ENCODE measurements at regions not wholly inside any gene's neighbourhood (a gene's known extent, or its start where the extent isn't known, plus 50 kb on each side); places are given as distances from the start of the nearest gene placed in this dataset.

DNA sequence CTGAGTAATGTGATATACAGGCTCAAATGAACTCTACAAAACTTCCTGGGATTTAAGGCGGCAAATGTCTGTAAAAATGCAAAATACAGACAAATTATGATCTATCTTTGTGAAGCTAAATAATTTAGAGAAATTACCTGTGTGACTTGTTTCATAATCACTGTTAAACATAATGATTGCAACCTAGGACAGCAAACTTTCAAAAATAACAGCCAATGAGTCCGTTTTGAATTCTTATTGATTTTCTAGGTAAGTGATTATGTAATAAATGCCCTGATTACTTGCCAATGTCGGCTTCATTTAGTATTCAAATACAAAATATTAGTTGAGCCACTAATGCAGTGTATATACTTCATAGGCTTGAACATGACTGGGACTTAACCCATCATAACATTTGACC is 238.2 kb upstream of the DAB2 start:
- Histone ChIP-seq H3K27ac (no peak overlapping the region), H3K4me3 (no peak overlapping the region), H3K36me3 (no peaks in the 10 kb centered on the region), H3K27me3 (no peaks in the 10 kb centered on the region), H3K9me3 (no peaks in the 10 kb centered on the region), H3K4me1 (no peaks in the 10 kb centered on the region)
- DNase-seq (ENCODE audit: low spot score in 2 of 2), result no peak
- TF ChIP-seq POLR2A (IDR thresholded peaks at IDR 0.05), result no peak
- TF ChIP-seq, protein P1, sequence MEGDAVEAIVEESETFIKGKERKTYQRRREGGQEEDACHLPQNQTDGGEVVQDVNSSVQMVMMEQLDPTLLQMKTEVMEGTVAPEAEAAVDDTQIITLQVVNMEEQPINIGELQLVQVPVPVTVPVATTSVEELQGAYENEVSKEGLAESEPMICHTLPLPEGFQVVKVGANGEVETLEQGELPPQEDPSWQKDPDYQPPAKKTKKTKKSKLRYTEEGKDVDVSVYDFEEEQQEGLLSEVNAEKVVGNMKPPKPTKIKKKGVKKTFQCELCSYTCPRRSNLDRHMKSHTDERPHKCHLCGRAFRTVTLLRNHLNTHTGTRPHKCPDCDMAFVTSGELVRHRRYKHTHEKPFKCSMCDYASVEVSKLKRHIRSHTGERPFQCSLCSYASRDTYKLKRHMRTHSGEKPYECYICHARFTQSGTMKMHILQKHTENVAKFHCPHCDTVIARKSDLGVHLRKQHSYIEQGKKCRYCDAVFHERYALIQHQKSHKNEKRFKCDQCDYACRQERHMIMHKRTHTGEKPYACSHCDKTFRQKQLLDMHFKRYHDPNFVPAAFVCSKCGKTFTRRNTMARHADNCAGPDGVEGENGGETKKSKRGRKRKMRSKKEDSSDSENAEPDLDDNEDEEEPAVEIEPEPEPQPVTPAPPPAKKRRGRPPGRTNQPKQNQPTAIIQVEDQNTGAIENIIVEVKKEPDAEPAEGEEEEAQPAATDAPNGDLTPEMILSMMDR (IDR thresholded peaks at IDR 0.05), result no peak
- TF ChIP-seq POLR2AphosphoS5 (IDR thresholded peaks at IDR 0.05), result no peak
- WGBS, result 81% methylated on average over 3 of the region's 3 CpGs

- no peak overlapping the region for H3K4me3 ChIP-seq
- H3K27ac ChIP-seq, result no peak overlapping the region
- no peaks in the 10 kb centered on the region for H3K27me3 ChIP-seq
- no peaks in the 10 kb centered on the region for H3K9me3 ChIP-seq
- H3K4me1 ChIP-seq, result no peaks in the 10 kb centered on the region
- no peak for DNase-seq (ENCODE audit: low spot score in 2 of 2)
- no peaks in the 10 kb centered on the region for H3K36me3 ChIP-seq
- no peak for TF ChIP-seq POLR2A (IDR thresholded peaks at IDR 0.05)
- TF ChIP-seq EP300 (IDR thresholded peaks at IDR 0.05), result no peak
- TF ChIP-seq POLR2AphosphoS5 (IDR thresholded peaks at IDR 0.05), result no peak
- TF ChIP-seq, protein P1 (IDR thresholded peaks at IDR 0.05), result no peak
Observed at GRCh38 chr5:39661026-39661779, 236.4 kb upstream of the DAB2 start.

DNA sequence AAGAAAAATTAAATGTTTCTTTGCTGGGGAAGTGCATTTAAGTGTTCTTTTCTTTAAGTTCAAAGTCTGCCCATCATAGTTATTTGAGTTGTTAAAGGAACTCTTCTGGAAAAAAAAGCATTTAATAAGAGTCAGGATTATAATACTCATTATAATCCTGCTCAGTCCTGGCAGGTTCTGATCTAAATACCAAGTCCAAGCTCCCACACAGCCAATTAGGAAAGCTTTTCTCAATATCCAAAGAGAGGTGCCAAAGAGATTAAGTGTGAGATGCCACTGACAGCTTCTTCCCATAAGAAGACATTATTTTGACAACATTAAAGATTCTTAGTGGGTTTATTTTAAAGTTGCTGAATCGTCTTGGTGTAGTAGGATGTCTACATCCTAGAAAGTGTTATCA is 235.2 kb upstream of the DAB2 start:
- no peak overlapping the region for H3K4me3 ChIP-seq
- no peaks in the 10 kb centered on the region for H3K9me3 ChIP-seq
- no peaks in the 10 kb centered on the region for H3K36me3 ChIP-seq
- TF ChIP-seq, protein P1 (IDR thresholded peaks at IDR 0.05), result no peak
- H3K4me1 ChIP-seq, result no peaks in the 10 kb centered on the region
- DNase-seq (ENCODE audit: low spot score in 2 of 2), result no peak
- no peaks in the 10 kb centered on the region for H3K27me3 ChIP-seq
- H3K27ac ChIP-seq, result no peak overlapping the region
- 81% methylated on average over 1 of the region's 1 CpG for WGBS

GRCh38 chr5:39658866-39659265 is 234.1 kb upstream of the DAB2 start:
- Histone ChIP-seq H3K27ac (no peak overlapping the region), H3K4me3 (no peak overlapping the region), H3K4me1 (no peaks in the 10 kb centered on the region), H3K27me3 (no peaks in the 10 kb centered on the region), H3K36me3 (no peaks in the 10 kb centered on the region), H3K9me3 (no peaks in the 10 kb centered on the region)
- TF ChIP-seq POLR2A (IDR thresholded peaks at IDR 0.05) (no peak), POLR2AphosphoS5 (IDR thresholded peaks at IDR 0.05) (no peak), EP300 (IDR thresholded peaks at IDR 0.05) (no peak)
- TF ChIP-seq, protein P1 (IDR thresholded peaks at IDR 0.05), result no peak
- no peak for DNase-seq (ENCODE audit: low spot score in 2 of 2)
- 90% methylated on average over 4 of the region's 4 CpGs for WGBS

DNA sequence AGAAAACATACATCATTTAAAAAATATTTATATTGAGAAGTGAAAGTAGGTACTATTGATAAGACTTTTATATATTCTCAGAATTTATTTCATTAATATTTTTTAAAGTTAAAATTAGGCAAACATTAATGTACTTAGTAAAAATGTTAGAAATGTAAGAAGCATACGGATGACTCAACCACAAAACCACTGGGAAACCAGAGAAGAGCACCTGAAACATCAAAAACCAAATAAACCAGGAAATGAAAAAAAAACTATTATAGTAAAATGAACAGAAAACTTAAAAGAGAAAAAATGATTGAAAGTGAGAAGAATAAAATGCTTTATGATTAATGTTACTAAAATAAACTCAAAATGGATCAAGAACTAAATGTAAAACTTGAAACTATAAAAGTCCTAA is 233.2 kb upstream of the DAB2 start:
- Histone ChIP-seq H3K4me1 (no peaks in the 10 kb centered on the region), H3K4me3 (no peak overlapping the region), H3K36me3 (no peaks in the 10 kb centered on the region), H3K27ac (no peak overlapping the region), H3K9me3 (no peaks in the 10 kb centered on the region), H3K27me3 (no peaks in the 10 kb centered on the region)
- WGBS, result 79% methylated on average over 1 of the region's 1 CpG
- TF ChIP-seq, protein P1 (IDR thresholded peaks at IDR 0.05), result no peak
- TF ChIP-seq POLR2A (IDR thresholded peaks at IDR 0.05) (no peak), POLR2AphosphoS5 (IDR thresholded peaks at IDR 0.05) (no peak)
- DNase-seq (ENCODE audit: low spot score in 2 of 2), result no peak
